ENCODE measurements at regions not wholly inside any gene's neighbourhood (a gene's known extent, or its start where the extent isn't known, plus 50 kb on each side); places are given as distances from the start of the nearest gene placed in this dataset.
"Not testable (repeated sequence)": the region's sequence is repeated elsewhere in the genome, so short reads cannot be mapped to it uniquely, and the experiment has no call there.

DNA sequence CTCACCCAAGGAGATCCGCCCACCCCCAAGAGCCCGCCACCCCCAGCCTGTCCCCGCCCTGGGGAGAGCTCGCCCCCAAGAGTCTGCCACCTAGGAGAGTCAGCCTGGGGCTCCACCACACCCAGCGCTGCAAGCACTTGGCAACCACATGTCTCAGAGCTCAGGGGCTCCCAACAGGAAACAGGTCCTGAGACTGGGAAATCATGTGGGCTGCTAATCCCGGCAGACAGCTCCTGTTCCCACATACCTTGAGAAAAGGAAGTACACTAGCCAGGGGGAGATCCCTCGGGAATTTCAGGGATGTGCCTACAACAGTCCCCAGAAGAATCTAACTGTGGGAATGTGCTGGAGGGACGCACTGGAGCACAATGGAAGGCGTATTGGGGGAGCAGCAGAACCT is 331.4 kb downstream of the ANAPC1 start:
- TF ChIP-seq EZH2phosphoT487 (IDR thresholded peaks at IDR 0.05; ENCODE audit: borderline replicate concordance, low read length); CTCF (IDR thresholded peaks at IDR 0.05; ENCODE audit: low read depth, low read length, poor library complexity, severe bottlenecking): not testable (repeated sequence)

Data from DOHH2 (cell line).